HG02623 (cell line): ENCODE measurements at regions not wholly inside any gene's neighbourhood (a gene's known extent, or its start where the extent isn't known, plus 50 kb on each side); places are given as distances from the start of the nearest gene placed in this dataset.

ENCODE experiments used
- ATAC-seq: cut with Tn5 transposase; IDR thresholded peaks from one replicate; pipeline ENCODE4 v1.9.1; 2021; ENCODE audit warnings: moderate library complexity; ENCODE audit not compliant: unreplicated experiment

GRCh38 chr17:74149597-74150427, 53.7 kb upstream of the RPL38 start:
- ATAC-seq, result no peak

DNA sequence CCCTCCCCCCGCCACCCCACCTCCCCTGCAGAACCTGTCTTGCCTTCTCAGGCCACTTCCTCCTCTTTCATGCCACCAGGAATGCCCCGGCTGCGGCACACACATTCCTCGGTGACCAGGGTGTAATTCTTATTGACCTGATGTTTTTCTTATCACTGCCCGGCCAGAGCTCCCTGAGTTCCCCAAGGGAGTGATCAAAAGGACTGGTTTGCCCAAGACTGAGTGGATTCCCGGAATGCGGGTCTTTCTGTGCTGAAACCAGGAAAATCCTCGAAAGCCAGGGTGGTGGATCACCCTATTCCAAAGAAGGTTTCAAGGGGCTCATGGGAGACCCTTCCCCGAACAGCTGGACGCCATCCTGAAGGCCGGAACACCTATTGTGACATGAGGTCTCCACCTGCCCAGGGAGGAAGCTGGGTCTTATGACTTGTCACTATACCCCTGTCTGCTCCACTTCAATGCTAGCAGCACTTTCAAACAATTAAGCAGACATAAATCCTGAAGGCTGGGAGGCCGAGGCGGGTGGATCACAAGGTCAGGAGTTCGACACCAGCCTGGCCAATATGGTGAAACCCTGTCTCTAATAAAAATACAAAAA, 53.0 kb upstream of the RPL38 start:
- no peak for ATAC-seq

GRCh38 chr17:74151551-74152315, 51.7 kb upstream of the RPL38 start:
- no peak for ATAC-seq

DNA sequence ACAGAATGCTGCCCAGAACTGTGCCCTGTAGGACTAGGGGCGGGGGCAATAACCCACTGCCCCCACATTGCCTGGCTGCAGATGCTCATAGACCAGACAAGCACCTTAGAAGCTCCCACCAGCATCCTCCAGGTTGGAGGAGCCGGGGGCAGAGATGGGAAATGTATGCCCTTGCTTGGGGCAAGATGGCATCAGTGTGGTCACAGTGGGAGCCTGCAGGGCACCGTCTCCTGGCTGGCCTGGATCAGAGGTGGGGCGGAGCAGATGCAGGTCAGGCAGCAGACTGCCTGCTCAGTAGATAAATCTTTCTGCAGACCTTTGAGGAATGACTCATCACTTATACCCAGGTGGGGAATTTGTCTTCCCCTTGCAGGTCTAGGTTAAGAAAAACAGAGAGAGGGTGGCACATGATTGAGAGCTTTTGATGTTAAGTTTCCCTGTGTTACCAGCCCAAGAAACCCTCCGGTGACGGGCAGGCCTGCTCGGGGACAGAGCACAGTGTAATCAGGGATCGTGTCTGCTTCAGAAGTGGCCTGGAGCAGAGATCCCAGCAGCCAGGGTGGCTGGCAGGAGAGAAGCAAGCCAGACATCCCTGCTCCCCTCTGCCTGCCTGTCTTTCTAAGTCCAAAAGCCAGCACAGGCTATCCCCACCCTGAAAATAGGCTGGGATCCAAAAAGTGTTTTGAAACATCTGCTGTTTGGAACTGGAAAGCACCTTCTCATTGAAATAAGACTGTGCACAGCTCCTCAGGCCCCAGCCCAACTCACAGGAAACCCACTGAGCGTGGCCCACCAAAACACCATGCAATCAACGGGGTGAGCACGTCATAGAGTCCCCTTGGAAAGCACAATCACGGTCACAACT, 50.7 kb upstream of the RPL38 start:
- ATAC-seq, result no peak

- no peak for ATAC-seq
Measured at GRCh38 chr17:74153456-74153810, 50.0 kb upstream of the RPL38 start.
